ENCODE measurements at regions not wholly inside any gene's neighbourhood (a gene's known extent, or its start where the extent isn't known, plus 50 kb on each side); places are given as distances from the start of the nearest gene placed in this dataset.

DNA sequence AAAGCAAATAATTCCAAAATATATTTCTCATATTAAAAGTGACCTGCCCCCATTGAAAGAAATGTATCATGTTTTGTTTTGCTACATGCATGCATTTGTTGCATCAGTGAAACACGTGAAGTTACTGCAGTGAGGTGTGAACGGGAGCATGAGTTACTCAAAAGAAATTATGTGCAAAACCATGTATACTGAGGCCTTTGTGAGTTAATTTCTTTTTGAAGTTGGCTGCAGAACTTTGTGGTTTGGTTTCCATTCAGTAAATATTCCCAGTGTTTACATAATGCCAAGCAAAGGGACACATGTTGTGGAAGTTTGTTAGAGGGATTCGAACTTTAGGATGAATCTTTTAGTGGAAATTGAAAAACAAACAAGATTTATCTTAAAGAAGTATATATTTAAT, 619.4 kb upstream of the ADAMTS5 start:
- Histone ChIP-seq H3K4me3 (ENCODE audit: low read depth in 2 of 2, low read length in 2 of 2) (no peak overlapping the region), H3K36me3 (ENCODE audit: control insufficient read depth, insufficient read depth, low read length) (no peaks in the 10 kb centered on the region), H3K27me3 (ENCODE audit: control insufficient read depth, insufficient read depth, low read length) (no peaks in the 10 kb centered on the region), H3K9me3 (ENCODE audit: control insufficient read depth, insufficient read depth, low read depth, low read length) (no peaks in the 10 kb centered on the region), H3K27ac (ENCODE audit: low read length) (no peak overlapping the region), H3K4me1 (ENCODE audit: control insufficient read depth, insufficient read depth, low read length) (no peaks in the 10 kb centered on the region)
- ChIA-PET POLR2A (no interaction called here), CTCF (no interaction called here)
- no peak for ATAC-seq
- intact Hi-C loops (cut with micrococcal nuclease; ENCODE audit: unreplicated experiment): no loop called here
- in situ Hi-C loops (cut with HindIII; ENCODE audit: low pct_unique_long_range_greater_than_20kb, low sequenced_read_pairs): no loop called here
- BruUV-seq (replicated peaks): no TSS peak
- no peak for DNase-seq (ENCODE audit: low read depth, low spot score)
- TF ChIP-seq TCF7L2 (IDR thresholded peaks at IDR 0.05; ENCODE audit: low read depth, low read length) (no peak), REST (IDR thresholded peaks at IDR 0.05; ENCODE audit: insufficient read depth in 1 of 2, low read depth in 2 of 2, low read length in 1 of 2) (no peak), CTCF (IDR thresholded peaks at IDR 0.05) (no peak), POLR2AphosphoS5 (IDR thresholded peaks at IDR 0.05; ENCODE audit: low read depth, low read length) (no peak), SIN3A (IDR thresholded peaks at IDR 0.05; ENCODE audit: borderline replicate concordance, insufficient read depth, low read depth, low read length) (no peak)

GRCh38 chr21:27584256-27584655, 617.4 kb upstream of the ADAMTS5 start:
- no peaks in the 10 kb centered on the region for H3K36me3 ChIP-seq (ENCODE audit: control insufficient read depth, insufficient read depth, low read length)
- in situ Hi-C loops (cut with HindIII; ENCODE audit: low pct_unique_long_range_greater_than_20kb, low sequenced_read_pairs): no loop called here
- ChIA-PET CTCF (no interaction called here), POLR2A (interaction anchor here (0.6 kb wide), 1 partner anchor 262 kb away, joined by 3 read pairs; no protein-coding TSS in a partner anchor)
- H3K27me3 ChIP-seq (ENCODE audit: control insufficient read depth, insufficient read depth, low read length): no peaks in the 10 kb centered on the region
- H3K9me3 ChIP-seq (ENCODE audit: control insufficient read depth, insufficient read depth, low read depth, low read length): no peaks in the 10 kb centered on the region
- ATAC-seq (no peak), DNase-seq (ENCODE audit: low read depth, low spot score) (no peak)
- no TSS peak for BruUV-seq (replicated peaks)
- no peaks in the 10 kb centered on the region for H3K4me1 ChIP-seq (ENCODE audit: control insufficient read depth, insufficient read depth, low read length)
- TF ChIP-seq TCF7L2 (IDR thresholded peaks at IDR 0.05; ENCODE audit: low read depth, low read length) (no peak), CTCF (IDR thresholded peaks at IDR 0.05) (no peak)
- intact Hi-C loops (cut with micrococcal nuclease; ENCODE audit: unreplicated experiment): no loop called here
- H3K27ac ChIP-seq (ENCODE audit: low read length): no peak overlapping the region
- H3K4me3 ChIP-seq (ENCODE audit: low read depth in 2 of 2, low read length in 2 of 2): no peak overlapping the region
